ENCODE measurements at regions not wholly inside any gene's neighbourhood (a gene's known extent, or its start where the extent isn't known, plus 50 kb on each side); places are given as distances from the start of the nearest gene placed in this dataset.
"Not testable (repeated sequence)": the region's sequence is repeated elsewhere in the genome, so short reads cannot be mapped to it uniquely, and the experiment has no call there.

DNA sequence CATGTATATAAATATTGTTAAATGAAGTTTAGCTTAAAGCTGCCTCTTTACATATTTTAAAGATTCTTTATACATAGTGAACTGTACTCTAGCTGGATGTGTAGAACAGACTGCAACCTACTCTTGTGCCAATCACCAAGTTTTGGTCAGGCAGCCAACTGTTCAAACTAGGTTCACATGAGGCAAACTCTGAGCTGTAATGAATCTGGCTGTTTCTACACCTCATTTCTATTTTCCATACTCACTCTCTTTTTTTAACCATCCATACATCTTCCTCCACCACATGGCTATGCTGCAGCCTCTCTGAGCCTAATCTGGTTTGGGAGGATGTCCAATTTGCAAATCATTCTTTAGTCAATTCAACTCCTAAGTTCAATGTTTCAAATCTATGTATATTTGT lies 974.8 kb downstream of the CNTNAP5 start:
- no peaks in the 10 kb centered on the region for H3K36me3 Mint-ChIP-seq
- H3K4me3 Mint-ChIP-seq, result no peak overlapping the region
- H3K27ac Mint-ChIP-seq, result no peak overlapping the region
- no peaks in the 10 kb centered on the region for H3K4me1 Mint-ChIP-seq
- no peaks in the 10 kb centered on the region for H3K27me3 Mint-ChIP-seq
- H3K9me3 Mint-ChIP-seq, result peaks cover 7 to 15% (median 13%) of the 10 kb centered on the region in 3 donors

DNA sequence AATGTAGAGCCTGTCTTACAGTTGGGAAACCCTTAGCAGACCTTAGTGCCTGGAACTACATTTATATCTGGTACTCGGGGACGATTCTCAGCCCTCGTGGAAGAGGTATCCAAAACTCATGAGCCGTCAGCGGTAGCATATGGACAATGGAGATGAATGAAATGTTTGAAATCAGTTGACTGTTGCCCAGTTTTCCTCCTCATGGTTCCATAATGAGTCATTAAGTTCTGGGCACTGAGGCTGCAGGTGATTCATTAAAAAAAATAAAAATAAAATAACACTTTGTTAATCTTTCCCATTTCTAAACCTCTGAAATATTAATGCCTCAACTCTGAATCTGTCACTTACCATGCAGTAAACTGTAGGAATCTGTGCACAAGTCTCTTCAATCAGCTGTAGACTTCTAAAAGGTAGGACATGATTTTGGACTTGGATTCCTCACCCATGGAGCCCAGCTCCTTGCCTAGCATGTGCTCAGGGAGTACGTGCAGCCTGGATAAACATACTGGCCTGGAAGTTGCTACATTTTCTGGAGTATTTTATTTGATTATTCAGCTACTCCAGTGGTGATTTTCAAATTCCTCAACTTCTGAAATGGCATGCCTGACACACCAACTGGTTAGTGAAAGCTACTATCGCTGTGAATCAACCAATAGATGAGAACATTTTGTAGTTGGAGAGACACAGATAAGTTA lies 979.2 kb downstream of the CNTNAP5 start:
- H3K27ac Mint-ChIP-seq, result no peak overlapping the region
- no peak overlapping the region for H3K4me3 Mint-ChIP-seq
- no peaks in the 10 kb centered on the region for H3K36me3 Mint-ChIP-seq
- no peaks in the 10 kb centered on the region for H3K27me3 Mint-ChIP-seq
- peaks cover 5 to 11% (median 10%) of the 10 kb centered on the region in 3 donors for H3K9me3 Mint-ChIP-seq
- no peaks in the 10 kb centered on the region for H3K4me1 Mint-ChIP-seq

DNA sequence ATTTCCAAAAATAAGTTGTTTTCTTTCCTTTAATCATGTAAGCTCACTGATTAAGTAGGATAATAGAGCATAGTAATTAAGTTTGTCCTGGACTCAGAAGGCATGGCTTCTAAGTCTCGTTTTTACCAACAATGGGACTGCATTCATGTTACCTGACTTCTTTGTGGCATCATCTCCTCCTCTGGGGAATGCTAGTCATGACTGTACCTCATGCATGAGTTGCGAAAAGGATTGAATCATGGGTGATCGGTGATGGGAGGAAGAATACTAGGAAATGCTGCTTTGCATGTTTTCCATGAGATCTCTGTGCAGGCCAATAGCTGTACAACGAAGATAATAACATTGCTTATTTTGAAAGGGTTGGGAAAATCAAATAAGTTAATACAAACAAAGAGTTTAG lies 981.6 kb downstream of the CNTNAP5 start:
- peaks cover 0 to 1% (median 0%) of the 10 kb centered on the region in 3 donors for H3K4me1 Mint-ChIP-seq
- no peak overlapping the region for H3K4me3 Mint-ChIP-seq
- no peaks in the 10 kb centered on the region for H3K27me3 Mint-ChIP-seq
- peaks cover 1% of the 10 kb centered on the region for H3K36me3 Mint-ChIP-seq
- H3K9me3 Mint-ChIP-seq, result peaks cover 3 to 16% (median 5%) of the 10 kb centered on the region in 3 donors
- H3K27ac Mint-ChIP-seq, result no peak overlapping the region

DNA sequence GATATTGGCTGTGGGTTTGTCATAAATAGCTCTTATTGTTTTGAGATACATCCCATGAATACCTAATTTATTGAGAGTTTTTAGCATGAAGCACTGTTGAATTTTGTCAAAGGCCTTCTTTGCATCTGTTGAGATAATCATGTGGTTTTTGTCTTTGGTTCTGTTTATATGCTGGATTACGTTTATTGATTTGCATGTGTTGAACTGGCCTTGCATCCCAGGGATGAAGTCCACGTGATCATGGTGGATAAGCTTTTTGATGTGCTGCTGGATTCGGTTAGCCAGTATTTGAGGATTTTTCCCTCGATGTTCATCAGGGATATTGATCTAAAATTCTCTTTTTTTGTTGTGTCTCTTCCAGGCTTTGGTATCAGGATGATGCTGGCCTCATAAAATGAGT lies 1003.6 kb downstream of the CNTNAP5 start:
- peaks cover 7 to 12% (median 7%) of the 10 kb centered on the region in 3 donors for H3K9me3 Mint-ChIP-seq
- H3K4me3 Mint-ChIP-seq, H3K27ac Mint-ChIP-seq, H3K4me1 Mint-ChIP-seq, H3K27me3 Mint-ChIP-seq, H3K36me3 Mint-ChIP-seq: not testable (repeated sequence)

DNA sequence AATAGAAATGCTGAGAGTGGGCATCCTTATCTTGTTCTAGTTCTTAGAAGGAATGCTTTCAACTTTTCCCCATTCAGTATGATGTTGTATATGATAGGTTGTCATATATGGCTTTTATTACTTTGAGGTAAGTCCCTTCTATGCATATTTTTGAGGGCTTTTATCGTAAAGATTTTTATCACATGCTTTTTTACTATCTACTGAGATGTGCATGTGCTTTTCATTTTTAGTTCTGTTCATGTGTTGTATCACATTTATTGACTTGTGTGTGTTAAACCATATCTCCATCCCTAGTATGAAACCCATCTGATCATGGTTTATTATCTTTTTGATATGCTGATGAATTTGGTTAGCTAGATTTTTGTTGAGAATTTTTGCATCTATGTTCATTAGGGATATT lies 1008.8 kb downstream of the CNTNAP5 start:
- Mint-ChIP-seq H3K27me3 (no peaks in the 10 kb centered on the region), H3K27ac (no peak overlapping the region), H3K36me3 (no peaks in the 10 kb centered on the region), H3K4me3 (no peak overlapping the region), H3K4me1 (no peaks in the 10 kb centered on the region), H3K9me3 (peaks cover 4 to 13% (median 11%) of the 10 kb centered on the region in 3 donors)

DNA sequence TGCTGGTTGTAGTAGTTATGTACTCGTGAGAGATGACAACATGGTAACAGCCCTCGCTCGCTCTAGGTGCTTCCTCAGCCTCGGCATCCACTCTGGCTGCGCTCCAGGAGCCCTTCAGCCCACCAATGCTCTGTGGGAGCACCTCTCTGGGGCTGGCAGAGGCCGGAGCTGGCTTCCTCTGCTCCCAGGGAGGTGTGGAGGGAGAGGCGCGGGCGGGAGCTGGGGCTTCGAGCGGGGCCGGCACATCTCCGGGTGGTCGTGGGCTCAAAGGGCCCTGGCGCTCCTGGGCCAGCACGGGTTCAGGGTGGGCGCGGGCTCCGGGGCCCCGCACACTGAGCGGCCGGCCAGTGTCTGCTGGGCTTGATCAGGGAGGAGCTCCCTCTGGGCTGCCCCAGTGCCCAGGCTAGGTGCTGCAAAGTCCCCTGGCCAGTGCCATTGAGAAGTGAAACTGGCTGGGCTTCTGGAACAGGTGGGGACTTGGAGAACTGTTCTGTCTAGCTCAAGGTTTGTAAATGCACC lies 1012.1 kb downstream of the CNTNAP5 start:
- Mint-ChIP-seq H3K27me3 (no peaks in the 10 kb centered on the region), H3K4me1 (no peaks in the 10 kb centered on the region), H3K27ac (no peak overlapping the region), H3K4me3 (no peak overlapping the region), H3K9me3 (peaks cover 2 to 11% (median 3%) of the 10 kb centered on the region in 3 donors), H3K36me3 (no peaks in the 10 kb centered on the region)

DNA sequence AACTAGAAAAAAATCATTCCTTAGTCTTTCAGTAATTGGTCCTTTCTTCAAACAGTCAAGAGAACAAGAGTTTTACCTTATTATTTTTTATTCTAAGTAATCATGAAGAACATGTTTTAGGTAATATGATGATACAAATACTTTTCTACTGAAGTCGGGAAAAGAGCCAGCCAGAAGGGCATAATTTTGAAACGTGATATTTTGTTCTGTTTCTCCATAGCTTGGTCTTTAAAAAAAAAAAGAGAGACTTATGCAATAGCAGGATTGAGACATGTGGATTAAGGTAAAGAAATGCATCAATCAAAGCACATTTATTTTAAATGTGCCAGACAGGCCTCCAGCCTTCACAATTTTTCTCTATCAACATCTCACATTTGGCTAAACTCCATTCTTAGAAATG lies 1016.8 kb downstream of the CNTNAP5 start:
- Mint-ChIP-seq H3K27me3 (no peaks in the 10 kb centered on the region), H3K9me3 (peaks cover 0 to 4% (median 2%) of the 10 kb centered on the region in 3 donors), H3K4me1 (no peaks in the 10 kb centered on the region), H3K36me3 (no peaks in the 10 kb centered on the region), H3K27ac (no peak overlapping the region), H3K4me3 (no peak overlapping the region)

DNA sequence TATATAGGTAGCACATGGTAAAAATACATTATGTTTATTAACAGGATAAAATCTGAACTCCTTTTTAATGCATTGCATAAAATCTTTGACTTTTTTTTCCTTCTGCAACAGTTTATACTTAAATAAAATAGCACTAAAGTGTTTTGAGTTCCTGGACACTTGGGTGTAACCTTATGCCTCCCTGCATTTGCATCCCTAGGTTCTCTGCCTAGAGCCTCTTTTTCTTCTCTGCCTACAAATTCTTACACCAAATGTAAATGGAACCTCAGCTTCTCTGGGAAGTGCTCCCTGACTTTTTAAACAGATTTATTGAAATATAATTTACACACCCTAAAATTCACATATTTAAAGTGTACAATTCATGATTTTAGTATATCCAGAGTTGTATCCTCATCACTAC lies 1017.6 kb downstream of the CNTNAP5 start:
- Mint-ChIP-seq H3K36me3 (no peaks in the 10 kb centered on the region), H3K27me3 (no peaks in the 10 kb centered on the region), H3K27ac (no peak overlapping the region), H3K9me3 (peaks cover 0 to 4% (median 2%) of the 10 kb centered on the region in 3 donors), H3K4me1 (no peaks in the 10 kb centered on the region), H3K4me3 (no peak overlapping the region)

DNA sequence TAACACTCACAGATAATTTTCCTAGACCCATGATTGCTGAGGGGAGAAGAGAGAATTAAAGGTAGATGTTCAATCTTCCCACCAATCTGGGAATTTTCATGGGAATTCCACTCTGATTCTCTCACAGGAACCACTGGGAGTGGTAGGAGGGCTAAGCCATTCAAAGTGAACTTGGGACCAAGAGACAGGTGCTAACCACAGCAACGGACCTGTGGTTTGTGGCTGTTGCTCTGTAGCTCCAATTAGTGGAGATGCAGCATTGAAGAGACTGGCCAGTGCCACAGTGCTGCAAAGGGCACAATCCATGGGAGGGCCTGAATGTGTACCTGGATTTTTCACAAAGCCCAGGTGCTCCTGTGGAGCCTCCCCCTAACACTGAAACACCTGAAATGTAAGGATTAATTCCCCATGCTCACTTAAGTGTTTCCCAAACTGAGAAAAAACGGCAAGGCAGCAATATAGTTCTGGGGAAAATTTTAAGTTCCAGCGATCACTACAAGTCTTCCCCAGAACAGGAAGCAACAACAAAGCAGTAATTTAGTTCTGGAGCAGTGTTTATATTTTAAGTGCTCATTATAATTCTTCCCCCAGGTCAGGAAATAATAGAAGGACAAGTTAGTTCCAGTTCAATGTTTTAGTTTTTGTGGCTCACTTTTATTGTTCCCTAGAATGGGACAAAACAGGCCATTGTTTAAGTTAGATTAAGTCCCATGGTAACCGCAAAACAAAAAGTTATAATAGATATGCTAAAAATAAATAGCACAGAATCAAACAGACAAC lies 1045.8 kb downstream of the CNTNAP5 start:
- Mint-ChIP-seq H3K27me3 (no peaks in the 10 kb centered on the region), H3K4me1 (no peaks in the 10 kb centered on the region), H3K9me3 (peaks cover 0 to 14% (median 0%) of the 10 kb centered on the region in 3 donors), H3K4me3 (no peak overlapping the region), H3K27ac (no peak overlapping the region), H3K36me3 (peaks cover 1% of the 10 kb centered on the region)

DNA sequence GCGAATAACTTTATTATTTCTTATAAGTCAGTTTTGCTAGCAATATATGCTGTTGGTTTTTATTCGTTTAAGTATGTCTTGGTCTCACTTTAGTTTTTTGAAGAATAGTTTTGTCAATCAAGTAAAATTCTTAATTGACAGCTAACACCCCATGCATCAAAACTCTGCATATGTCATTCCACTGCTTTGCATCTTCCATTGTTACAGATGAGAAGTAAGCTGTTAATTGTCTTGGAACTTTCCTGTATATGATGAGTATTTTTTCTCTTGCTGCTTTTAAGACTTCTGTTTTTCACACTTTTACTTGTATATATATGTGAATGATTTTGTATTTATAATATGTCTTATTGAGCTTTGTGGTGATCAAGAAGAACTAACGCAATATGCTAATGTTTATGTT lies 1048.4 kb downstream of the CNTNAP5 start:
- Mint-ChIP-seq H3K9me3 (peaks cover 0 to 20% (median 6%) of the 10 kb centered on the region in 3 donors), H3K27ac (no peak overlapping the region), H3K4me1 (no peaks in the 10 kb centered on the region), H3K27me3 (no peaks in the 10 kb centered on the region), H3K36me3 (no peaks in the 10 kb centered on the region), H3K4me3 (no peak overlapping the region)

DNA sequence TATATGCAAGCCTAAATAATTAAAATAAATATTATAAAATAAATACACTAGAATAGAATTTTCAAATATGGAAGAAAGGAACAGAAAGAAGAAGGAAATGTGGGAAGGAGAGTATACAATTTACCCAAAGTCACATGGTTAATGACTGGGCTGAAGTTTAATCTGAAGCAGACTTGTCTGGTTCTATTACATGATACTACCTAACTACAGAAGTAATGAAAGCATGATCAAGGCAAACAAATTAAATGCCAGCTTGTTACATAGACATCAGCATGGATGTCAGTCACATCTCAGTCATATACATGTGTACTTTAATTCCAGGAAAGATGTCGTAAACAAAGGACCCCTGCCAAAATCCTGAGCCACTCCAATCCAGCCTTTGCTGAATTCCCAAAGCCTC lies 1060.8 kb downstream of the CNTNAP5 start:
- Mint-ChIP-seq H3K36me3 (peaks cover 2% of the 10 kb centered on the region), H3K27me3 (no peaks in the 10 kb centered on the region), H3K27ac (no peak overlapping the region), H3K9me3 (peaks cover 4 to 17% (median 7%) of the 10 kb centered on the region in 3 donors), H3K4me3 (no peak overlapping the region), H3K4me1 (no peaks in the 10 kb centered on the region)

DNA sequence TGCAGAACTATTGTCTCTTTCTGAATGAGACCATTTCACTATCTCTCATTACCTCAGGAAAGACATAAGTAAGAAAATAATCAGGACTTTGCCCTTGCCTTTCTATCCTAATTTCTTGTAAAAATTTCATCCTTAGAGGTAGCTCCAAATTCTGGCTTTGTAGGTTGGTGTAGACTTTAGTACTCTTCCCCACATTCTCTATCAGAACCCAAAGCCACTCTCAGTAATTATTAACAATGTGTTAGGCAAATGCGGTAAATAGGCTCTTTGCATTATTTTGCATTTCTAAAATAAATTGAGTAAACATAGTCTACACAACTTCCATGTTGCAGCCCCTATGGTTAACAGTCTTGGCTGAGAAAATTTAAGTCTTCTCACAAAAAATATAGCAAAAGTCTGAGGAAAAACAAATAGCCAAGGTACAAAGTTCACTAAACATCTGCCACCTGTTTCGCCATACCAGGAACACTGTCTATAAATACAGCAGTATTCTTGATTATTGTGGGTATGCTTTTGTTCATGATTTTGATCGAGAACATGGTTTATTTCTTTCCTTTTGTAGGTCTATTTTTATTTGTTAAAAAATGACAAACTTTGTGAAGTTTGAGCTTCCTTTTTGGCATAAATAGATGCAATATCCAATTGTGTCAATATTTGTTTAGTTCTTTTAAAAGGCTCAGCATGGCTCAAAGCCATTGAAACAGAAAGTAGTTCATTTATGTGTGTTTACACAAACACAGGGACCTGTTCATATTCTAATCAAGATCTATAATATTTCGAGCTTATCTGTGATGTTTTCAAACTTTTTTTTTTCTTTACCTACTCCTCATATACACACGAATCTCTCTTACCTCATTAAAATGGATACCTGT lies 1061.5 kb downstream of the CNTNAP5 start:
- Mint-ChIP-seq H3K9me3 (peaks cover 4 to 17% (median 7%) of the 10 kb centered on the region in 3 donors), H3K4me1 (no peaks in the 10 kb centered on the region), H3K27ac (no peak overlapping the region), H3K4me3 (no peak overlapping the region), H3K36me3 (peaks cover 2% of the 10 kb centered on the region), H3K27me3 (no peaks in the 10 kb centered on the region)

DNA sequence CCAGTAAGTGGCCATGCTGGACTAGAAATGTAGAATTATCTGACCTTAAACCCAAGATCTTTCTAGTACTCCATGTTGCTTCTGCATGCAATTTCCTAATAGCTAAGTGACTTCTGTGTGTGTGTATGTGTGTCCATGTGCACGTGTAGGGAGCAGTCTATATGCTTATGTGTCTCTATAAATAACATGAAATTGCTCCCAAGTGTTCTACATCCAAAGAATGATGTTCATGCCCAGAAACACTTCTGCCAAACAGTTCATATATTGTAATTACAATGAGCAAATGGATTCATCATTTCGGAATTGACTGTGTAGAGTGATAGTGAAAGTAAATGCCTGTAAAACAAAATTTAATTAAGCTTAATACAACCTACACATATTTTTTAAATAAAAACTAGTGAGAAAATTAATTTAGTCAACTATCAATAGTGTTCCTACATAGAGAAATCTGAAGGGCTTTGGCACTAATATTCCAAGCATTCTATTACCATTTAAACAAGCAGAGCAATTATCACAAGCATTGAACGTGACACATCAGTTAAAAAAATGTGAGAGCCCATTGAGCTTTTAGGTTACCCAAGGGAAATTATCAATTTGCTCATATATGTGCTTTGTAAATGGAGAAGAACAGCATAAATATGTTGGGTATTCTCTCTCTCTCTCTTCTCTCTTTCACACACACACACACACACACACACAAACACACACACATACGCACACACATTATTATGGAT lies 1067.4 kb downstream of the CNTNAP5 start:
- H3K4me1 Mint-ChIP-seq, result no peaks in the 10 kb centered on the region
- no peaks in the 10 kb centered on the region for H3K27me3 Mint-ChIP-seq
- no peaks in the 10 kb centered on the region for H3K36me3 Mint-ChIP-seq
- no peak overlapping the region for H3K27ac Mint-ChIP-seq
- H3K9me3 Mint-ChIP-seq, result peaks cover 6% of the 10 kb centered on the region in 3 donors
- no peak overlapping the region for H3K4me3 Mint-ChIP-seq

DNA sequence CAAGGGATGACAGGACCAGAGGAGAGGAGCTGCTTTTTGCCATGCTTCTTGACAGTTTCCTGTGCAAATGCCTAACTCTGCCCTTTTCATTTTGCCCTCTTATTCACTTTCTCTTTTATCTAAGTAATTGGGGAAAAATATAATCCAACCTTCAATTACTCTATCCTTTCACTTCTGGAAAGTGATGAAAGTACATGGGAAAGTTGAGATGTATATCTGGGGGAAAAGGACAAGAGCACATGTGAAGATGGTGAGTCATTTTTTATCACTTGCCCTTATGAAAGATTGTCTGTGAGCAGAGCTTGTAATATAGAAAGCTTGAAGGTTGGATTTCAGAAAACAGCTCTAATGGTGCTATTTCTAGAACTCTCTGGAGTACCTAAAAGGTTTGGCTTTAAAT lies 1070.7 kb downstream of the CNTNAP5 start:
- H3K36me3 Mint-ChIP-seq, result no peaks in the 10 kb centered on the region
- H3K4me3 Mint-ChIP-seq, result no peak overlapping the region
- H3K4me1 Mint-ChIP-seq, result no peaks in the 10 kb centered on the region

More for the DNA sequence above, 1070.7 kb downstream of the CNTNAP5 start:
- Mint-ChIP-seq H3K27ac (no peak overlapping the region), H3K9me3 (peaks cover 1 to 2% (median 2%) of the 10 kb centered on the region in 3 donors), H3K27me3 (no peaks in the 10 kb centered on the region)
